Gastrocnemius medialis (tissue), 4 donors: ENCODE measurements at regions not wholly inside any gene's neighbourhood (a gene's known extent, or its start where the extent isn't known, plus 50 kb on each side); places are given as distances from the start of the nearest gene placed in this dataset.

Source experiments
- ATAC-seq, 2 donors: fragments of 150-250 bp; one replicate each; pipeline ENCODE4 v1.9.1; 2016
- DNase-seq, 2 donors: peaks; one replicate each; pipeline ENCODE4 v3.0.0-alpha.2; 2019
- H3K27ac ChIP-seq, 4 donors: fragments of 200-600 bp; sonication (generic); 1 replicate in 1 of 4; 2 replicates in 3 of 4; pipeline ENCODE4 v1.5.1; 2016 to 2018; ENCODE audit warnings: mild to moderate bottlenecking in 2 of 4, moderate library complexity in 1 of 4
- H3K27me3 ChIP-seq, 3 donors: fragments of 200-600 bp; sonication (generic) in 2 of 3; 1 replicate in 1 of 3; 2 replicates in 2 of 3; pipeline versions ENCODE4 v1.5.1 to v1.6.0; 2016 to 2019; ENCODE audit warnings: mild to moderate bottlenecking in 1 of 3, moderate library complexity in 1 of 3
- H3K36me3 ChIP-seq, 2 donors: fragments of 200-600 bp; sonication (generic) in 1 of 2; one replicate each; pipeline ENCODE4 v1.5.1; 2017 to 2018
- H3K4me1 ChIP-seq, 2 donors: fragments of 200-600 bp; sonication (generic) in 1 of 2; one replicate each; pipeline ENCODE4 v1.5.1; 2016 to 2017; ENCODE audit warnings: mild to moderate bottlenecking in 2 of 2
- H3K4me3 ChIP-seq, 4 donors: fragments of 200-600 bp; sonication (generic) in 3 of 4; 1 replicate in 1 of 4; 2 replicates in 3 of 4; pipeline ENCODE4 v1.5.1; 2016 to 2019; ENCODE audit warnings: mild to moderate bottlenecking in 2 of 4
- H3K9me3 ChIP-seq, 3 donors: fragments of 200-600 bp; sonication (generic) in 2 of 3; 1 replicate in 1 of 3; 2 replicates in 2 of 3; pipeline ENCODE4 v1.5.1; 2016 to 2019
- CTCF ChIP-seq, 5 experiments: fragments of 450-650 bp in 3 of 5; fragments of 200-600 bp in 2 of 5; sonication (generic) in 2 of 5; IDR thresholded peaks in 4 of 5; conservative IDR thresholded peaks in 1 of 5; 1 replicate in 4 of 5; 2 replicates in 1 of 5; pipeline ENCODE4 v1.5.1; 2016 to 2019; ENCODE audit warnings: antibody characterized with exemption in 5 of 5, mild to moderate bottlenecking in 3 of 5, moderate library complexity in 3 of 5
- POLR2A ChIP-seq, 2 donors: fragments of 450-650 bp; IDR thresholded peaks; one replicate each; pipeline ENCODE4 v1.6.1; 2017; ENCODE audit warnings: antibody characterized with exemption in 2 of 2, mild to moderate bottlenecking in 2 of 2, moderate library complexity in 2 of 2
- in situ Hi-C, 4 donors: fragments of 200-750 bp; cut with MboI; loops; one replicate each; pipeline versions ENCODE4 v1.15.0 to v1.8.0; 2017; ENCODE audit warnings: low sequenced_read_pairs in 4 of 4
- intact Hi-C: fragments of 100-400 bp; cut with DNase I; formaldehyde crosslinking; loops from one replicate; pipeline ENCODE4 v1.15.1; 2023; ENCODE audit warnings: low total_unique reads

- no peak for DNase-seq
- Histone ChIP-seq H3K36me3 (no peaks in the 10 kb centered on the region), H3K4me1 (no peaks in the 10 kb centered on the region), H3K9me3 (no peaks in the 10 kb centered on the region), H3K27ac (no peak overlapping the region), H3K27me3 (no peaks in the 10 kb centered on the region), H3K4me3 (no peak overlapping the region)
- in situ Hi-C loops (no loop called here), intact Hi-C loops (no loop called here)
- TF ChIP-seq CTCF (IDR thresholded peaks at IDR 0.05 in 4 of 5, conservative IDR thresholded peaks at IDR 0.05 in 1 of 5), result no peak
- no peak for ATAC-seq
These were observed 674.0 kb upstream of the CELF4 start for GRCh38 chr18:38239606-38240005.

- TF ChIP-seq CTCF (IDR thresholded peaks at IDR 0.05 in 4 of 5, conservative IDR thresholded peaks at IDR 0.05 in 1 of 5) (no peak), POLR2A (IDR thresholded peaks at IDR 0.05) (no peak)
- no peak for ATAC-seq
- no peaks in the 10 kb centered on the region for H3K9me3 ChIP-seq
- no peaks in the 10 kb centered on the region for H3K27me3 ChIP-seq
- no peaks in the 10 kb centered on the region for H3K4me1 ChIP-seq
- in situ Hi-C loops, result no loop called here
- intact Hi-C loops, result no loop called here
- no peaks in the 10 kb centered on the region for H3K36me3 ChIP-seq
- H3K4me3 ChIP-seq, result no peak overlapping the region
- no peak overlapping the region for H3K27ac ChIP-seq
- DNase-seq, result no peak
These were observed 672.2 kb upstream of the CELF4 start for GRCh38 chr18:38237796-38238195.

GRCh38 chr18:38221476-38222100, 656.0 kb upstream of the CELF4 start:
- in situ Hi-C loops (no loop called here), intact Hi-C loops (no loop called here)
- Histone ChIP-seq H3K27ac (no peak overlapping the region), H3K9me3 (no peaks in the 10 kb centered on the region), H3K4me3 (no peak overlapping the region), H3K4me1 (no peaks in the 10 kb centered on the region), H3K36me3 (no peaks in the 10 kb centered on the region), H3K27me3 (no peaks in the 10 kb centered on the region)
- DNase-seq (no peak), ATAC-seq (no peak)
- TF ChIP-seq CTCF (IDR thresholded peaks at IDR 0.05 in 4 of 5, conservative IDR thresholded peaks at IDR 0.05 in 1 of 5), result no peak
- no peak for TF ChIP-seq POLR2A (IDR thresholded peaks at IDR 0.05)

- in situ Hi-C loops, result no loop called here
- intact Hi-C loops, result no loop called here
These were observed 633.4 kb upstream of the CELF4 start for GRCh38 chr18:38198956-38199355.

More at GRCh38 chr18:38198956-38199355, 633.4 kb upstream of the CELF4 start:
- Histone ChIP-seq H3K27me3 (no peaks in the 10 kb centered on the region), H3K9me3 (no peaks in the 10 kb centered on the region), H3K27ac (no peak overlapping the region), H3K4me3 (no peak overlapping the region), H3K4me1 (no peaks in the 10 kb centered on the region), H3K36me3 (no peaks in the 10 kb centered on the region)
- ATAC-seq (no peak), DNase-seq (no peak)
- TF ChIP-seq POLR2A (IDR thresholded peaks at IDR 0.05) (no peak), CTCF (IDR thresholded peaks at IDR 0.05 in 4 of 5, conservative IDR thresholded peaks at IDR 0.05 in 1 of 5) (no peak)
